ENCODE measurements at regions not wholly inside any gene's neighbourhood (a gene's known extent, or its start where the extent isn't known, plus 50 kb on each side); places are given as distances from the start of the nearest gene placed in this dataset.

GRCh38 chr14:51307551-51307950, 67.5 kb downstream of the TMX1 start:
- intact Hi-C loops (cut with DNase I) = no loop called here
- no peak for DNase-seq (ENCODE audit: missing footprints)
- no peak for ATAC-seq

GRCh38 chr14:51308866-51309265, 68.8 kb downstream of the TMX1 start:
- ATAC-seq (no peak), DNase-seq (ENCODE audit: missing footprints) (no peak)
- intact Hi-C loops (cut with DNase I) = no loop called here

- no peak for DNase-seq (ENCODE audit: missing footprints)
- peak; percentile 92 for ATAC-seq
- intact Hi-C loops (cut with DNase I) = no loop called here
Observed at GRCh38 chr14:51310505-51310944, 70.5 kb downstream of the TMX1 start.

- no peak for DNase-seq (ENCODE audit: missing footprints)
- intact Hi-C loops (cut with DNase I) = no loop called here
- ATAC-seq = no peak
Observed at GRCh38 chr14:51314321-51315015, 74.4 kb downstream of the TMX1 start.

- no peak for ATAC-seq
- DNase-seq (ENCODE audit: missing footprints) = no peak
- intact Hi-C loops (cut with DNase I) = no loop called here
Observed at GRCh38 chr14:51317373-51317772, 77.3 kb downstream of the TMX1 start.

GRCh38 chr14:51318813-51319597, 79.0 kb downstream of the TMX1 start:
- intact Hi-C loops (cut with DNase I) = no loop called here
- no peak for DNase-seq (ENCODE audit: missing footprints)
- ATAC-seq = peak; percentile 67

GRCh38 chr14:51321036-51321435, 81.0 kb downstream of the TMX1 start:
- intact Hi-C loops (cut with DNase I) = no loop called here
- ATAC-seq (no peak), DNase-seq (ENCODE audit: missing footprints) (no peak)

GRCh38 chr14:51323492-51323891, 83.4 kb downstream of the TMX1 start:
- no peak for ATAC-seq
- no peak for DNase-seq (ENCODE audit: missing footprints)
- intact Hi-C loops (cut with DNase I) = no loop called here

GRCh38 chr14:51327376-51327775, 87.3 kb downstream of the TMX1 start:
- no peak for ATAC-seq
- intact Hi-C loops (cut with DNase I) = no loop called here
- DNase-seq (ENCODE audit: missing footprints) = no peak

GRCh38 chr14:51328064-51328771, 88.2 kb downstream of the TMX1 start:
- intact Hi-C loops (cut with DNase I) = no loop called here
- DNase-seq (ENCODE audit: missing footprints) (no peak), ATAC-seq (peak; percentile 53)

- ATAC-seq (peak; percentile 75), DNase-seq (ENCODE audit: missing footprints) (no peak)
- intact Hi-C loops (cut with DNase I) = no loop called here
Observed at GRCh38 chr14:51328772-51329353, 88.8 kb downstream of the TMX1 start.

- ATAC-seq = no peak
- intact Hi-C loops (cut with DNase I) = loop anchor here (5.0 kb wide), 1 partner anchor 66 kb away; no protein-coding TSS in a partner anchor
- no peak for DNase-seq (ENCODE audit: missing footprints)
Observed at GRCh38 chr14:51331486-51332367, 91.7 kb downstream of the TMX1 start.

GRCh38 chr14:51333299-51333698, 93.3 kb downstream of the TMX1 start:
- DNase-seq (ENCODE audit: missing footprints) (no peak), ATAC-seq (no peak)
- intact Hi-C loops (cut with DNase I) = loop anchor here (5.0 kb wide), 1 partner anchor 64 kb away; no protein-coding TSS in a partner anchor

GRCh38 chr14:51333901-51334521, 94.0 kb downstream of the TMX1 start:
- intact Hi-C loops (cut with DNase I) = loop anchor here (5.0 kb wide), 1 partner anchor 63 kb away; no protein-coding TSS in a partner anchor
- DNase-seq (ENCODE audit: missing footprints) (no peak), ATAC-seq (peak; percentile 41)

GRCh38 chr14:51334566-51334965, 94.5 kb downstream of the TMX1 start:
- intact Hi-C loops (cut with DNase I) = loop anchor here (5.0 kb wide), 1 partner anchor 63 kb away; no protein-coding TSS in a partner anchor
- ATAC-seq = no peak
- DNase-seq (ENCODE audit: missing footprints) = no peak

- peak; percentile 94 for ATAC-seq
- DNase-seq (ENCODE audit: missing footprints) = no peak
- intact Hi-C loops (cut with DNase I) = no loop called here
Observed at GRCh38 chr14:51335531-51335930, 95.5 kb downstream of the TMX1 start.

- DNase-seq (ENCODE audit: missing footprints) (no peak), ATAC-seq (peak; percentile 78)
- intact Hi-C loops (cut with DNase I) = no loop called here
Observed at GRCh38 chr14:51335961-51336723, 96.1 kb downstream of the TMX1 start.
